ENCODE measurements at regions not wholly inside any gene's neighbourhood (a gene's known extent, or its start where the extent isn't known, plus 50 kb on each side); places are given as distances from the start of the nearest gene placed in this dataset.

GRCh38 chr2:198917275-198917674 lies 540.5 kb downstream of the SATB2 start:
- TF ChIP-seq EZH2 (IDR thresholded peaks at IDR 0.05; ENCODE audit: low read depth) (no peak), CTCF (conservative IDR thresholded peaks at IDR 0.05) (no peak)

Data from PC-9 (cell line).